ENCODE measurements at regions not wholly inside any gene's neighbourhood (a gene's known extent, or its start where the extent isn't known, plus 50 kb on each side); places are given as distances from the start of the nearest gene placed in this dataset.

DNA sequence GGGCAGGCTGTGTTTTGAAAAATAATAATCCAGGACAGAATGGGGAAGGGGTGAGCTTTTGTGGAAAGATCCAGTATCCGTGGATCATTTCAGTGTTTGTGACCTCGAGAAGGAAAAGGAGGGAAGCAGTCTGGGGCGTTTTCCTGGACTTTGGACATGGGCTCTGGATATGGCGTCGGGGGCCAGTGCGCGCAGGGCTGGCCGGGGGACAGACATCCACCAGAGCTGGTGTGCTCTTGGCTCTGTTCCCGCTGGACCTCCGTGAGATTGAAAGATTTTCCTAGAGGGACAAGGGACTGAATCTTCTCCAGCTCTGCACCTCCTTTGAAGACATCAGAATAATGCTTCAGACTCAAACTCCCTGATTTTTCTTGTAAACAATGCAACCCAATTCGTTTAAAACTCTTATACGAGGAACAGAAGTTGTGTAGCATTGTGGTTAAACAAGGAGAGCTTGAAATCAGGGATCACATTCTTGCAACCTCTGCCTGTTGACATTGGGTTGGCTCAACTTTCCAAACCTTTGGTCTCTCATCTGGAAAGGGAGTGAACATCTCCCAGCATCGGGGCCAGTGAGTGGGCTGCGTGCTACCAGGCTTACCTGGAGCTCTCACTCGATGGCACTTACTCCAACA is 75.9 kb downstream of the C16orf95 start:
- Histone ChIP-seq H3K36me3 (no peaks in the 10 kb centered on the region), H3K9me3 (no peaks in the 10 kb centered on the region), H3K27me3 (peaks cover 0 to 4% of the 10 kb centered on the region in 2 donors), H3K27ac (no peak overlapping the region), H3K4me1 (no peaks in the 10 kb centered on the region), H3K4me3 (no peak overlapping the region)
- intact Hi-C loops (cut with DNase I; ENCODE audit: low total_unique reads) = no loop called here
- peak in 1 of 2 donors; percentile 34 for DNase-seq
- TF ChIP-seq, protein P1, sequence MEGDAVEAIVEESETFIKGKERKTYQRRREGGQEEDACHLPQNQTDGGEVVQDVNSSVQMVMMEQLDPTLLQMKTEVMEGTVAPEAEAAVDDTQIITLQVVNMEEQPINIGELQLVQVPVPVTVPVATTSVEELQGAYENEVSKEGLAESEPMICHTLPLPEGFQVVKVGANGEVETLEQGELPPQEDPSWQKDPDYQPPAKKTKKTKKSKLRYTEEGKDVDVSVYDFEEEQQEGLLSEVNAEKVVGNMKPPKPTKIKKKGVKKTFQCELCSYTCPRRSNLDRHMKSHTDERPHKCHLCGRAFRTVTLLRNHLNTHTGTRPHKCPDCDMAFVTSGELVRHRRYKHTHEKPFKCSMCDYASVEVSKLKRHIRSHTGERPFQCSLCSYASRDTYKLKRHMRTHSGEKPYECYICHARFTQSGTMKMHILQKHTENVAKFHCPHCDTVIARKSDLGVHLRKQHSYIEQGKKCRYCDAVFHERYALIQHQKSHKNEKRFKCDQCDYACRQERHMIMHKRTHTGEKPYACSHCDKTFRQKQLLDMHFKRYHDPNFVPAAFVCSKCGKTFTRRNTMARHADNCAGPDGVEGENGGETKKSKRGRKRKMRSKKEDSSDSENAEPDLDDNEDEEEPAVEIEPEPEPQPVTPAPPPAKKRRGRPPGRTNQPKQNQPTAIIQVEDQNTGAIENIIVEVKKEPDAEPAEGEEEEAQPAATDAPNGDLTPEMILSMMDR (IDR thresholded peaks at IDR 0.05) = no peak

DNA sequence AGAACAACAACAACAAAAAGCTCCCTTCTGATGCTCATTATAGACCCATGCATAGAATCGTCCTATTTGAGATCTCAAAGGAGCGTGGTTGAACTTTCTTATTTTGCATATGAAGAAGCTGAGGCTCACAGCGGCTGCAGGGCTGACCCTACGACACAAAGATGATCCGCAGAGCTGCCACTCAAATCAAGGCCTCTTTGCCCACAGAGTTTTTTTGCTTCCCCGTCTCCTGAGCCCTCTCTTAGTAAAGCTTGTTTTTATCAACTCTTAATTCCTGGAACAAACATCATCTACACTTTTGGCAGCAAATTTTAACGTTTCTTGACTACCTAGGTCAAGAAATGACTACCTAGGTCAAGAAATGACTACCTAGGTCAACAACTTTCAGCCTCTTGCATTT is 73.7 kb downstream of the C16orf95 start:
- intact Hi-C loops (cut with DNase I; ENCODE audit: low total_unique reads) = no loop called here
- TF ChIP-seq, protein P1 (IDR thresholded peaks at IDR 0.05) = no peak
- Histone ChIP-seq H3K4me1 (peaks cover 0 to 5% (median 0%) of the 10 kb centered on the region in 4 donors), H3K9me3 (no peaks in the 10 kb centered on the region), H3K27me3 (no peaks in the 10 kb centered on the region), H3K36me3 (no peaks in the 10 kb centered on the region), H3K27ac (no peak overlapping the region), H3K4me3 (no peak overlapping the region)
- DNase-seq = no peak

DNA sequence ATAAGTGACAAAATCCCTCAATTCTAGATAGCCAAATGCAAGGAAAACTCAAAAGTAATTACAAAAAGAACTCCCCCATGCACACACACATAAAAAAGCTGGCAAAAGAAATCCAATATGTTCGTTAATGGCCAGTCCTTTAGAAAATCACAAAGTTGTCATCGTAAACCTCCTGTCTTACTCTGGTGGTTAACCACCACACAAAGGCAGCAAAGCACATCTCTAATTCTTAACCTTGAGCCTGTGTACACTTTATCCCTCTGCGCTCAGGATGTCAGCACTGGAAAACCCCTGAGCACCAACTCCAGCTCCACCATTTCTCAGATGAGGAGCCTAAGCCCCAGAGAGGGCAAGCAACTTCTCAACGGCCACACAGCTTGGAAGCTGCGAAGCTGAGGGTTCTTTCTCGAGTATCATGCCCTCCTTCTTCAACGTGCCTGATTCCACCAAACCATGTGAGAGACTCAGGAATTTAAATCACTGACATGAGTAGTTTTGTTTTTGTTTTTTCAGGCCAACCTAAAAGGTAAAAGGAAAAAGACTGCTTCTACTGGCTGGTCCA is 72.5 kb downstream of the C16orf95 start:
- H3K36me3 ChIP-seq = no peaks in the 10 kb centered on the region
- H3K9me3 ChIP-seq = no peaks in the 10 kb centered on the region
- no peaks in the 10 kb centered on the region for H3K27me3 ChIP-seq
- DNase-seq = no peak
- H3K4me1 ChIP-seq = peaks cover 0 to 5% (median 0%) of the 10 kb centered on the region in 4 donors
- TF ChIP-seq, protein P1 (IDR thresholded peaks at IDR 0.05) = no peak
- no peak overlapping the region for H3K27ac ChIP-seq
- intact Hi-C loops (cut with DNase I; ENCODE audit: low total_unique reads) = no loop called here
- H3K4me3 ChIP-seq = no peak overlapping the region

DNA sequence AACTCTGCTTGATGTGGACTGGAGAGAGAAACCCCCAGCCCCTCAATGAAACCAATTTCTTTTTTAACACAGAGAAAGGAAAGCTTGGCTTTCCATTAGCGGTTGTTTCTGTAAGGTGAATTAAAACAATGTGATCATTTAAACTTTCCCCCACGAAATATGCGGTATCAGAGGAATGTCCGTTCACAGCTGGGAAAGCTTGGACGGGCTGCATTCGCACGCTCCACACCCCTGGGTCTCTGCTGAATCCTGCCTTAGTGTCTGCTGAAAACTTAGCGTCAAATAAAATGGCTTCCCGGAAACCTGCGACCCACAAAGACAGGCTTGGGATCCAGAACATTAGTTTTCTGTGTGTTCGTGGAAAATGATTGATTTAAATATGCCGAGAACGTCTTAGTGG is 71.7 kb downstream of the C16orf95 start:
- Histone ChIP-seq H3K36me3 (no peaks in the 10 kb centered on the region), H3K4me1 (peaks cover 0 to 5% (median 0%) of the 10 kb centered on the region in 4 donors), H3K9me3 (no peaks in the 10 kb centered on the region), H3K4me3 (no peak overlapping the region), H3K27me3 (no peaks in the 10 kb centered on the region), H3K27ac (no peak overlapping the region)
- TF ChIP-seq, protein P1 (IDR thresholded peaks at IDR 0.05) = no peak
- DNase-seq = no peak
- intact Hi-C loops (cut with DNase I; ENCODE audit: low total_unique reads) = no loop called here

DNA sequence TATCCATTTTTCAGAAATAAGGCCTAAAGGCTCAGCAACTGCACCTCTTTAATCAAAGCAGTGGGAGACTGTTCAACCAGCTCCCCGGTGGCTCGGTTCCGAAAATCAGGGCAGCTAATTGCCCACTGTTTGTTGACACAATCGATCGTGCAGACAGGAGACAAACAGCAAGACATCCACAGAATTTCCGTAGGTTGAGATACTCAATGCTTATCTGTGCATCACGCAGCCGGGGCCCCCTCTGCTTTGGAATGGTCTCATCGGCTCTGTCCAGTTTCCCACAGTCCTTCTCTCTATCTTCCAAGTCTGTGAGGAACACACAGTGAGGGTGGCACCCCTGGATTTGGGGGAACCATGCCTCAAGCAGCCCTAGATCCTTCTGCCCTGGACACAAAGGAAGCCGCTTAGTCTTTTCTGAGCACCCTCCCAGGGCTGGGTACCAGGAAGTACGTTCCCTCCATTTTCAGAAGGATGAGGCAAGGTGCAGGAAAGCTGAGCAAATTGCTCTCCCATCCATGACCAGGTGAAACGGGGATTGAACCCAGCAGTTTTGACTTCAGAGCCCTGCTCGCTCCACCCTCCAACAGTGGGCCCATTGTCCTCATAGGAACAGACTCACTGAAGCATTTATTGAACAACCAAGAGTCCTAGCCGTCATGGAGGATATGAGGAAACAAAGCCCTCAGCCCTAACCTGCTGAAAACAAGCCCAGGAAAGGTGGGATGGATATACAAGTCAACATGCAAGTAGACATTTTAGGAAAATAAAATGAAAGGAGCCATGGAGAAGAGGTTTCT is 70.7 kb downstream of the C16orf95 start:
- H3K9me3 ChIP-seq = no peaks in the 10 kb centered on the region
- TF ChIP-seq, protein P1 (IDR thresholded peaks at IDR 0.05) = no peak

More for the DNA sequence above, 70.7 kb downstream of the C16orf95 start:
- Histone ChIP-seq H3K27ac (no peak overlapping the region), H3K36me3 (no peaks in the 10 kb centered on the region), H3K4me1 (peaks cover 0 to 5% (median 0%) of the 10 kb centered on the region in 4 donors), H3K27me3 (no peaks in the 10 kb centered on the region), H3K4me3 (no peak overlapping the region)
- no peak for DNase-seq
- intact Hi-C loops (cut with DNase I; ENCODE audit: low total_unique reads) = no loop called here
